BLaER1 treated with 17β-estradiol and CSF1 and Interleukin-3, amounts not matched to agents 10 nM and 100 nM (cell line): ENCODE measurements at regions not wholly inside any gene's neighbourhood (a gene's known extent, or its start where the extent isn't known, plus 50 kb on each side); places are given as distances from the start of the nearest gene placed in this dataset.

ENCODE experiments used
- H3K27ac ChIP-seq, 11 experiments: shearing (Covaris generic); formaldehyde crosslinking; 2 replicates each; pipeline ENCODE4 v1.8.1; 2022
- H3K27me3 ChIP-seq, 11 experiments: shearing (Covaris generic); formaldehyde crosslinking; 2 replicates each; pipeline ENCODE4 v1.8.1; 2022
- H3K36me3 ChIP-seq, 11 experiments: shearing (Covaris generic); formaldehyde crosslinking; 2 replicates each; pipeline ENCODE4 v1.8.1; 2022
- H3K4me1 ChIP-seq, 10 experiments: shearing (Covaris generic); formaldehyde crosslinking; 2 replicates each; pipeline ENCODE4 v1.8.1; 2022
- H3K4me2 ChIP-seq, 11 experiments: shearing (Covaris generic); formaldehyde crosslinking; 2 replicates each; pipeline ENCODE4 v1.8.1; 2022
- H3K4me3 ChIP-seq, 10 experiments: shearing (Covaris generic); formaldehyde crosslinking; 2 replicates each; pipeline ENCODE4 v1.8.1; 2022
- H3K9ac ChIP-seq, 11 experiments: shearing (Covaris generic); formaldehyde crosslinking; 2 replicates each; pipeline ENCODE4 v1.8.1; 2022
- H3K9me3 ChIP-seq, 11 experiments: shearing (Covaris generic); formaldehyde crosslinking; replicated peaks in 1 of 11; 2 replicates each; pipeline ENCODE4 v1.8.1; 2022
- H4K20me1 ChIP-seq, 11 experiments: shearing (Covaris generic); formaldehyde crosslinking; 2 replicates each; pipeline ENCODE4 v1.8.1; 2022
- Cebpa-rat ChIP-seq, 11 experiments: shearing (Covaris generic); IDR thresholded peaks; 2 replicates each; pipeline ENCODE4 v1.8.1; 2022

DNA sequence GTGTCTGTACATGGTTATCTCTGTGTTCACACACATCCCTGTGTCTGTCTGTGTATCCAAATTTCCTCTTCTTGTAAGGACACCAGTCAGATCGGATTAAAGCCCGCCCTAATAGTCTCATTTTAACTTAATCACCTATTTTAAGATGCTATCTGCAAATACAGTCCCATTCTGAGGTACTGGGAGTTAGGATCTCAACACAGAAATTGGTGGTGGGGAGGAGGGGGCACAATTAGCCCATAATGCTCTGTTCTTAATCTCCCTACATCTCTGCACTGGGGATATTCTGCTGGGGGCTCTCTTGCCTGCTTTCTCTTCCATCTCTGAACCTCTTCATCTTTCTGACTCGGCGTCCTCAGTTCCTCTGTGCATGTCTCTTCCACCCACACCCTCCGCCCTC, 320.7 kb downstream of the CDC5L start:
- no peak for TF ChIP-seq Cebpa-rat (IDR thresholded peaks at IDR 0.05)
- H3K4me1 ChIP-seq: no peaks in the 10 kb centered on the region
- H3K27ac ChIP-seq: no peak overlapping the region
- no peak overlapping the region for H3K9ac ChIP-seq
- H3K36me3 ChIP-seq: no peaks in the 10 kb centered on the region
- peaks cover 0 to 4% (median 0%) of the 10 kb centered on the region in 11 experiments; a peak in 1 of 22 replicates for H3K9me3 ChIP-seq
- no peak overlapping the region for H3K4me2 ChIP-seq
- H4K20me1 ChIP-seq: no peaks in the 10 kb centered on the region
- no peak overlapping the region for H3K4me3 ChIP-seq
- no peaks in the 10 kb centered on the region for H3K27me3 ChIP-seq

GRCh38 chr6:44712353-44713111, 325.0 kb downstream of the CDC5L start:
- H3K9ac ChIP-seq: no peak overlapping the region
- no peaks in the 10 kb centered on the region for H3K27me3 ChIP-seq
- no peak overlapping the region for H3K27ac ChIP-seq
- H3K4me1 ChIP-seq: no peaks in the 10 kb centered on the region
- no peak overlapping the region for H3K4me3 ChIP-seq
- no peaks in the 10 kb centered on the region for H4K20me1 ChIP-seq
- H3K9me3 ChIP-seq: peaks cover 0 to 4% (median 0%) of the 10 kb centered on the region in 11 experiments; a peak in 1 of 22 replicates
- TF ChIP-seq Cebpa-rat (IDR thresholded peaks at IDR 0.05): no peak
- no peak overlapping the region for H3K4me2 ChIP-seq
- H3K36me3 ChIP-seq: no peaks in the 10 kb centered on the region

DNA sequence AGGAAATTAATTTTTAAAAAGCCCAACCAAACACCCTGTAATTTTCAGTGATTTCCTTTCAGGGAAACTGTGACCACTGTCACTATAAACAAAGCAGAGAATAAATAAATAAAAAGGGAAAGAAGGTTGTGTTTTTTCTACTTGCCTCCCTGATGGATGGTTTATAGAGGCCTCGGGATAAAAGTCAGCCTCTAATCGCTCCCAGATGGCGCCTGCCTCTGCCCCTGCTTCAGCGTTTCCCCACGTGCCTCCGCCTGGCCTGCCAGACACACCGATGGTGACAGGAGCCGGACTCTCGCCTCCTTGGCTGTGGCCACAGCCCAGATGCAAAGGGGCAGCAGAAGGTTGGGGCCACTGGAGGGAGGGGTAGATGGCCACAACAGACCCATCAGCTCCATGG, 327.7 kb downstream of the CDC5L start:
- H3K27ac ChIP-seq: no peak overlapping the region
- no peak overlapping the region for H3K4me2 ChIP-seq
- no peaks in the 10 kb centered on the region for H3K9me3 ChIP-seq
- no peaks in the 10 kb centered on the region for H4K20me1 ChIP-seq
- H3K4me3 ChIP-seq: no peak overlapping the region
- no peak overlapping the region for H3K9ac ChIP-seq
- no peaks in the 10 kb centered on the region for H3K36me3 ChIP-seq
- no peak for TF ChIP-seq Cebpa-rat (IDR thresholded peaks at IDR 0.05)
- no peaks in the 10 kb centered on the region for H3K27me3 ChIP-seq
- no peaks in the 10 kb centered on the region for H3K4me1 ChIP-seq

- Histone ChIP-seq H3K9me3 (no peaks in the 10 kb centered on the region), H3K9ac (no peak overlapping the region), H3K4me2 (no peak overlapping the region), H3K27ac (no peak overlapping the region), H3K36me3 (no peaks in the 10 kb centered on the region), H3K4me1 (no peaks in the 10 kb centered on the region), H3K27me3 (no peaks in the 10 kb centered on the region), H3K4me3 (no peak overlapping the region), H4K20me1 (no peaks in the 10 kb centered on the region)
- no peak for TF ChIP-seq Cebpa-rat (IDR thresholded peaks at IDR 0.05)
Observed at GRCh38 chr6:44715925-44716324, 328.4 kb downstream of the CDC5L start.

DNA sequence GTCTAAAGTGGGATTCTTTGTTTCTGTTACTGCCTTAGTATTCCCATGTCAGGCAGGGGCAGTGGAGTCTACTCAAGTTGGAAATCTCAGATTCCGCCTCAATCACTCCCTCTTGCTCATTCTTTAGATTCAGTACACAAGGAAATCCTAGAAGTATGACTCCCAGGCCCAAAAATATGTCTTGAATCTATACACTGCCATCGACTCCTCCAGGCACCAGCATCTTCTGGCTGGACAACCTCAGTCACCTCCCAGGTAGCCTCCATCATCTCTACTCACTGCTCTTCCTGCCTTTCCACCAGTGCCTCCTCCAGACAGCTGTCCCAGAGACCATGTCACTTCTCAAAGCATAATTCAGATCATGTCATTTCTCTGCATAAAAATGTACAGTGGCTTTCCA, 329.9 kb downstream of the CDC5L start:
- Histone ChIP-seq H3K27ac (no peak overlapping the region), H3K27me3 (no peaks in the 10 kb centered on the region), H3K9ac (no peak overlapping the region), H3K4me3 (no peak overlapping the region), H3K4me2 (no peak overlapping the region), H4K20me1 (no peaks in the 10 kb centered on the region), H3K9me3 (no peaks in the 10 kb centered on the region), H3K36me3 (no peaks in the 10 kb centered on the region), H3K4me1 (no peaks in the 10 kb centered on the region)
- TF ChIP-seq Cebpa-rat (IDR thresholded peaks at IDR 0.05): no peak

DNA sequence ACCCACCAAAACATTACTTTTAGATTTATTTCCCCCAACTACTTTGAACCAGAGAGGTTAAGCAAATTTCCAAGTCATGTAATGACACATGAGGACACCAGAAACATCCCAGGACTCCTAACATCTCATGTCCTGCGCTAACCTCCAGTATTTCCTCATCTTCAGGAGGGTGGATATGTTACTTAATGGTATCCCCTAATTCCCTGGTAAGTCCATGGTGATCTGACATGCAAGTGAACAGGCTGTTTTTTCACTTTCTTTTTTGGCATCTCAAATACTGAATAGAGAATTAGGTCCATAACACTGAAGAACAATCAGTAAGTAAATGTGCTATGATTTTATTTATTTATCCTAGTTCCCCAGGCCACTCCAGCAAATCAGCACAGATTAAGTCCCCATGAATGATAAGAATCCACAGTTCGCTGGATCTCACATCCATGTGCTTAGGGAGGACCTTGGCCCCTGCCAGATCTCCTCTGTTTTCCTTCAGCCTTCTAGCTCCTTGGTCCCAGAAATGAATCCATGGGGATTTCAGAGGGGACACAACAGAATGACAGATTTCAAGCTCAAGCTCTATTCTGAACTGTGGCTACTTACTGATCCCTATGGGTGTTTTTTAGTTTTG, 334.6 kb downstream of the CDC5L start:
- H3K4me3 ChIP-seq: no peak overlapping the region
- no peak overlapping the region for H3K9ac ChIP-seq
- TF ChIP-seq Cebpa-rat (IDR thresholded peaks at IDR 0.05): no peak
- no peak overlapping the region for H3K4me2 ChIP-seq
- H3K9me3 ChIP-seq: no peaks in the 10 kb centered on the region
- no peaks in the 10 kb centered on the region for H3K4me1 ChIP-seq
- no peaks in the 10 kb centered on the region for H4K20me1 ChIP-seq
- no peak overlapping the region for H3K27ac ChIP-seq
- H3K27me3 ChIP-seq: no peaks in the 10 kb centered on the region
- no peaks in the 10 kb centered on the region for H3K36me3 ChIP-seq

DNA sequence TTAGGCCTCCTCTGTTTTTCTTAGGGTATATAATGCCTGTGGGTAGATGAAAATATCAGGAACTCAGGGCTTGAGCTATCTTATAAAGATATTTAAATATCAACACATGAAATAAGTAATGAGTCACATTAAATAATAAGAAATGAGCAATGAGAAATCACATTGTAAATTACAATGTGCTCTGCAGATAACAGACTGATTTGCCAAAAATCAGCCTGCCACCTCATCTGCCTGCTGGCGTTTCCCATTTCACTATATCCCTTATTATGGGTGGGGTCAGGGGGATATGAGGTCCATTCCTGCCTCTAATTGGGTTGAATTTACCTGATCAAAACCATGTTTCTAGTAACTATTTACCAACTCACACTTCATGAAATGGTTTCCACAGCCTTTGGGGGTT, 335.2 kb downstream of the CDC5L start:
- no peak overlapping the region for H3K4me3 ChIP-seq
- H4K20me1 ChIP-seq: no peaks in the 10 kb centered on the region; a peak in 1 of 22 replicates
- H3K9me3 ChIP-seq: no peaks in the 10 kb centered on the region
- no peaks in the 10 kb centered on the region for H3K4me1 ChIP-seq
- no peaks in the 10 kb centered on the region for H3K27me3 ChIP-seq
- H3K9ac ChIP-seq: no peak overlapping the region
- H3K27ac ChIP-seq: no peak overlapping the region
- no peak for TF ChIP-seq Cebpa-rat (IDR thresholded peaks at IDR 0.05)
- H3K4me2 ChIP-seq: no peak overlapping the region
- no peaks in the 10 kb centered on the region for H3K36me3 ChIP-seq

DNA sequence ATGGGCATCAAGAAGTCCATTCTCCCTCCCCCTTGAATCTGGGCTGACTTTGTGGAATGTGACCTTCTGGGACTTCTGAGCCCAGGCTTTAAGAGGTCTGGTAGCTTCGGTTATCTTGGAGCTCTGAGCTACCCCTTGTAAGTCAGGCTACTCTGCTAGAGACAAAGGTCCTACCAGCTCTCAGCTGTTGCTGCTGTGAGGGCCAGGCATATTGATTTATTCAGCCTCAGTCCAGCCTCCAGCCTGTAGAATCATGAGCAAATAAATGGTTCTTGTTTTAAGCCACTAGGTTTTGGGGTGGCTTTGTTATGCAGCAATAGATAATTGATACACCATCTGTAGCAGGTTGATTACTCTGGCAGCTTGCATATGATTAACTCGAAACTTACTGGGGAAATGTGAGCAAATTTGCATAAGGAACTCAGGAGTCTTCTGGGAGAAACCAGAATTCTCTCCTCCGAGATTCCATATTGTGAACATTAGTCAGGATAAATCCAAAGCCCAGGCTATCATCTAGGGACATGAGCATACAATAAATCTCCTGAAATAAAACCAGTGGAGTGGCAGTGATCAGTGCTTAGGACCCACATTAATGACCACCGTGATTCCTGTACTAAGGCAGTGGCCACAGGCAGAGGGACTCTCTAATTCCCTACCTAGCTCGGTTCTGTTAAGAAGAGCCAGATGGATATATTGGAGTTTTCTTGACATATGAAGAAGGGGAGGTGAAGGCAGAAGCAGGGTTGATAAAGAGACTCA, 336.1 kb downstream of the CDC5L start:
- no peak overlapping the region for H3K4me2 ChIP-seq
- no peaks in the 10 kb centered on the region for H3K27me3 ChIP-seq
- no peak overlapping the region for H3K27ac ChIP-seq

GRCh38 chr6:44725070-44725469, 337.6 kb downstream of the CDC5L start:
- Histone ChIP-seq H3K27me3 (no peaks in the 10 kb centered on the region), H4K20me1 (no peaks in the 10 kb centered on the region; a peak in 1 of 22 replicates), H3K4me2 (no peak overlapping the region), H3K9ac (no peak overlapping the region), H3K27ac (no peak overlapping the region), H3K36me3 (no peaks in the 10 kb centered on the region), H3K9me3 (no peaks in the 10 kb centered on the region), H3K4me3 (no peak overlapping the region), H3K4me1 (no peaks in the 10 kb centered on the region)
- no peak for TF ChIP-seq Cebpa-rat (IDR thresholded peaks at IDR 0.05)

More for the DNA sequence above, 336.1 kb downstream of the CDC5L start:
- no peak for TF ChIP-seq Cebpa-rat (IDR thresholded peaks at IDR 0.05)
- Histone ChIP-seq H3K9ac (no peak overlapping the region), H3K4me3 (no peak overlapping the region), H3K9me3 (no peaks in the 10 kb centered on the region), H3K36me3 (no peaks in the 10 kb centered on the region), H4K20me1 (no peaks in the 10 kb centered on the region; a peak in 1 of 22 replicates), H3K4me1 (no peaks in the 10 kb centered on the region)
